ENCODE measurements at regions not wholly inside any gene's neighbourhood (a gene's known extent, or its start where the extent isn't known, plus 50 kb on each side); places are given as distances from the start of the nearest gene placed in this dataset.

DNA sequence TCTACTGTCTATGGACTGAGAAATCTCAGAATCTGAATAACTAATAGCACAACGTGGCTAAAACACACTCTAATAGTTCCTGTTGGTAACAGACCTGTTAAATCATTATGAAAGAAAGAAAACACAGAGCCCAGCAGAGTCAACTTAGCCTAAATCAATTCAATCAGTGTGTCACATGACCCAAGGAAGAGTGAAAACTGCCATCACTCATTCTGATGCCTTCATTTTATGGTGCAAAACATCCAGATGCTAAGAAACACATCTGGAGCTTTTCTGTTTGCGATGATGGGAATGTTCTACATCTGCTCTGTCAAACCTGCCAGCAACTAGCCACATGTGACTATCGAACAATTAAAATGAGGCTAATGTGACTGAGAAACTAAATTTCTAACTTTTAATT lies 295.7 kb upstream of the TRIB2 start:
- Histone ChIP-seq H3K9me3 (ENCODE audit: low read depth) (no peaks in the 10 kb centered on the region), H3F3A (ENCODE audit: low read depth) (no peaks in the 10 kb centered on the region), H3K4me1 (no peaks in the 10 kb centered on the region), H3K36me3 (no peaks in the 10 kb centered on the region), H3K27ac (no peak overlapping the region), H3K27me3 (no peaks in the 10 kb centered on the region), H3K79me2 (ENCODE audit: low read depth) (no peaks in the 10 kb centered on the region), H3K4me3 (no peak overlapping the region), H4K20me1 (ENCODE audit: low read depth) (no peaks in the 10 kb centered on the region), H2AFZ (replicated peaks) (no peak overlapping the region), H3K4me2 (no peak overlapping the region), H3K9ac (no peak overlapping the region)
- no peak overlapping the region for H3K27ac Mint-ChIP-seq
- no peaks in the 10 kb centered on the region for H3K36me3 Mint-ChIP-seq
- no peak for DNase-seq (ENCODE audit: low spot score)
- H3K27me3 Mint-ChIP-seq (ENCODE audit: insufficient read depth, low read depth), result peaks cover 6% of the 10 kb centered on the region
- no peak for TF ChIP-seq EZH2phosphoT487 (IDR thresholded peaks at IDR 0.05)
- TF ChIP-seq, protein P1, sequence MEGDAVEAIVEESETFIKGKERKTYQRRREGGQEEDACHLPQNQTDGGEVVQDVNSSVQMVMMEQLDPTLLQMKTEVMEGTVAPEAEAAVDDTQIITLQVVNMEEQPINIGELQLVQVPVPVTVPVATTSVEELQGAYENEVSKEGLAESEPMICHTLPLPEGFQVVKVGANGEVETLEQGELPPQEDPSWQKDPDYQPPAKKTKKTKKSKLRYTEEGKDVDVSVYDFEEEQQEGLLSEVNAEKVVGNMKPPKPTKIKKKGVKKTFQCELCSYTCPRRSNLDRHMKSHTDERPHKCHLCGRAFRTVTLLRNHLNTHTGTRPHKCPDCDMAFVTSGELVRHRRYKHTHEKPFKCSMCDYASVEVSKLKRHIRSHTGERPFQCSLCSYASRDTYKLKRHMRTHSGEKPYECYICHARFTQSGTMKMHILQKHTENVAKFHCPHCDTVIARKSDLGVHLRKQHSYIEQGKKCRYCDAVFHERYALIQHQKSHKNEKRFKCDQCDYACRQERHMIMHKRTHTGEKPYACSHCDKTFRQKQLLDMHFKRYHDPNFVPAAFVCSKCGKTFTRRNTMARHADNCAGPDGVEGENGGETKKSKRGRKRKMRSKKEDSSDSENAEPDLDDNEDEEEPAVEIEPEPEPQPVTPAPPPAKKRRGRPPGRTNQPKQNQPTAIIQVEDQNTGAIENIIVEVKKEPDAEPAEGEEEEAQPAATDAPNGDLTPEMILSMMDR (IDR thresholded peaks at IDR 0.05), result no peak
- TF ChIP-seq EZH2 (IDR thresholded peaks at IDR 0.05), result no peak
- H3K4me1 Mint-ChIP-seq, result peaks cover 11% of the 10 kb centered on the region
- H3K9me3 Mint-ChIP-seq, result no peaks in the 10 kb centered on the region
- H3K4me3 Mint-ChIP-seq, result no peak overlapping the region

GRCh38 chr2:12424219-12424618 lies 292.5 kb upstream of the TRIB2 start:
- no peak overlapping the region for H3K4me2 ChIP-seq
- no peaks in the 10 kb centered on the region for H3F3A ChIP-seq (ENCODE audit: low read depth)
- Mint-ChIP-seq H3K4me1 (peaks cover 19% of the 10 kb centered on the region), H3K4me3 (no peak overlapping the region), H3K27me3 (ENCODE audit: insufficient read depth, low read depth) (peaks cover 3% of the 10 kb centered on the region), H3K9me3 (no peaks in the 10 kb centered on the region), H3K27ac (no peak overlapping the region), H3K36me3 (no peaks in the 10 kb centered on the region)
- no peaks in the 10 kb centered on the region for H3K79me2 ChIP-seq (ENCODE audit: low read depth)
- H3K27me3 ChIP-seq, result no peaks in the 10 kb centered on the region
- no peak overlapping the region for H3K9ac ChIP-seq
- TF ChIP-seq EZH2 (IDR thresholded peaks at IDR 0.05), result no peak
- TF ChIP-seq EZH2phosphoT487 (IDR thresholded peaks at IDR 0.05), result no peak
- TF ChIP-seq, protein P1 (IDR thresholded peaks at IDR 0.05), result no peak
- H3K4me1 ChIP-seq, result peaks cover 11% of the 10 kb centered on the region
- no peaks in the 10 kb centered on the region for H3K9me3 ChIP-seq (ENCODE audit: low read depth)
- no peak for DNase-seq (ENCODE audit: low spot score)
- H3K36me3 ChIP-seq, result no peaks in the 10 kb centered on the region
- no peak overlapping the region for H3K27ac ChIP-seq
- no peak overlapping the region for H3K4me3 ChIP-seq
- H2AFZ ChIP-seq (replicated peaks), result no peak overlapping the region
- H4K20me1 ChIP-seq (ENCODE audit: low read depth), result no peaks in the 10 kb centered on the region

GRCh38 chr2:12424809-12425208 lies 291.9 kb upstream of the TRIB2 start:
- H3K4me3 Mint-ChIP-seq, result no peak overlapping the region
- DNase-seq (ENCODE audit: low spot score), result no peak
- no peaks in the 10 kb centered on the region for H3K36me3 Mint-ChIP-seq
- no peaks in the 10 kb centered on the region for H3K9me3 Mint-ChIP-seq
- no peak overlapping the region for H3K4me2 ChIP-seq
- no peak overlapping the region for H2AFZ ChIP-seq (replicated peaks)
- peaks cover 3% of the 10 kb centered on the region for H3K27me3 Mint-ChIP-seq (ENCODE audit: insufficient read depth, low read depth)
- TF ChIP-seq, protein P1 (IDR thresholded peaks at IDR 0.05), result no peak
- no peak for TF ChIP-seq EZH2phosphoT487 (IDR thresholded peaks at IDR 0.05)
- no peak for TF ChIP-seq EZH2 (IDR thresholded peaks at IDR 0.05)
- no peak overlapping the region for H3K27ac ChIP-seq
- peaks cover 21% of the 10 kb centered on the region for H3K4me1 Mint-ChIP-seq
- H3K9me3 ChIP-seq (ENCODE audit: low read depth), result no peaks in the 10 kb centered on the region
- H3K4me1 ChIP-seq, result peaks cover 14% of the 10 kb centered on the region
- no peaks in the 10 kb centered on the region for H4K20me1 ChIP-seq (ENCODE audit: low read depth)
- H3K9ac ChIP-seq, result no peak overlapping the region
- H3K79me2 ChIP-seq (ENCODE audit: low read depth), result no peaks in the 10 kb centered on the region
- H3F3A ChIP-seq (ENCODE audit: low read depth), result no peaks in the 10 kb centered on the region
- no peak overlapping the region for H3K27ac Mint-ChIP-seq
- H3K36me3 ChIP-seq, result no peaks in the 10 kb centered on the region
- H3K4me3 ChIP-seq, result no peak overlapping the region
- H3K27me3 ChIP-seq, result no peaks in the 10 kb centered on the region
